GM12878 (cell line): ENCODE measurements at regions not wholly inside any gene's neighbourhood (a gene's known extent, or its start where the extent isn't known, plus 50 kb on each side); places are given as distances from the start of the nearest gene placed in this dataset.
"Not testable (repeated sequence)": the region's sequence is repeated elsewhere in the genome, so short reads cannot be mapped to it uniquely, and the experiment has no call there.

Experiments used
- ATAC-seq: fragments of 200-7000 bp; cut with Tn5 transposase; 3 replicates; pipeline ENCODE4 v1.9.1; 2020; ENCODE audit warnings: mild to moderate bottlenecking, moderate library complexity
- BruUV-seq: library from RNA; stranded (reverse); fragments of 400-500 nt; replicated peaks from 2 replicates; lab custom pipeline; 2021; lab: Mats Ljungman, UMichigan
- CTCF ChIA-PET: fragments of 300-600 bp; sonication (Branson Sonifier 250); formaldehyde crosslinking; extraction: SDS; loops from one replicate; lab custom pipeline; 2021; ENCODE audit warnings: inconsistent platforms; lab: Yijun Ruan, JAX
- POLR2A ChIA-PET: fragments of 350-600 bp; formaldehyde crosslinking; extraction: SDS; loops from one replicate; lab custom pipeline; 2021; ENCODE audit warnings: inconsistent platforms; lab: Charles Lee
- RAD21 ChIA-PET: fragments of 300-600 bp; sonication (Branson Sonifier 250); formaldehyde crosslinking; loops from one replicate; lab custom pipeline; 2023; ENCODE audit warnings: antibody characterized with exemption; ENCODE audit not compliant: unreplicated experiment; lab: Charles Lee
- SMC1A ChIA-PET: fragments of 300-600 bp; sonication (Branson Sonifier 250); formaldehyde crosslinking; loops from one replicate; lab custom pipeline; 2023; ENCODE audit not compliant: unreplicated experiment, uncharacterized antibody; lab: Charles Lee
- DNase-seq: peaks from one replicate; pipeline ENCODE4 v3.0.0-alpha.2; 2011; ENCODE audit warnings: low read depth, low spot score
- FAIRE-seq: peaks from 3 replicates; lab custom pipeline; 2011; peaks lifted over from hg19 to GRCh38; lab: Jason Lieb, UNC
- H2AFZ ChIP-seq: 2 replicates; pipeline ENCODE4 v1.6.0; 2011; ENCODE audit warnings: low read depth, low read length, control low read depth; ENCODE audit not compliant: control insufficient read depth
- H3K27ac ChIP-seq: 2 replicates; pipeline ENCODE4 v1.5.1; 2011; ENCODE audit warnings: control low read depth; ENCODE audit not compliant: control insufficient read depth, insufficient read depth
- H3K27me3 ChIP-seq, 2 experiments: replicated peaks in 1 of 2; 2 replicates each; pipeline versions ENCODE4 v1.6.0 to v1.6.1; 2011; ENCODE audit warnings: low read length in 1 of 2; ENCODE audit not compliant: control insufficient read depth in 2 of 2, insufficient read depth in 2 of 2
- H3K36me3 ChIP-seq, 2 experiments: 2 replicates each; pipeline ENCODE4 v1.5.1; 2011; ENCODE audit warnings: low read length in 1 of 2; ENCODE audit not compliant: control insufficient read depth in 2 of 2, insufficient read depth in 2 of 2
- H3K4me1 ChIP-seq: 2 replicates; pipeline ENCODE4 v1.6.1; 2011; ENCODE audit warnings: mild to moderate bottlenecking, low read length, moderate library complexity, mixed read lengths; ENCODE audit not compliant: control insufficient read depth, insufficient read depth
- H3K4me2 ChIP-seq: 2 replicates; pipeline ENCODE4 v1.6.0; 2011; ENCODE audit warnings: control low read depth; ENCODE audit not compliant: control insufficient read depth, insufficient read depth
- H3K4me3 ChIP-seq: fragments of 200-600 bp; sonication (generic); 2 replicates; pipeline ENCODE4 v1.5.1; 2016
- H3K79me2 ChIP-seq: 2 replicates; pipeline ENCODE4 v1.6.0; 2011; ENCODE audit warnings: low read length; ENCODE audit not compliant: control insufficient read depth, insufficient read depth
- H3K9ac ChIP-seq: 2 replicates; pipeline ENCODE4 v1.8.0; 2011; ENCODE audit warnings: low read length, control low read depth, mixed read lengths; ENCODE audit not compliant: control insufficient read depth, insufficient read depth
- H3K9me3 ChIP-seq: replicated peaks from 3 replicates; pipeline ENCODE4 v1.5.1; 2011; ENCODE audit warnings: mild to moderate bottlenecking, low read length; ENCODE audit not compliant: control insufficient read depth, insufficient read depth
- H4K20me1 ChIP-seq: 2 replicates; pipeline ENCODE4 v1.6.0; 2011; ENCODE audit not compliant: control insufficient read depth, insufficient read depth
- HDGF ChIP-seq: fragments of 450-650 bp; IDR thresholded peaks from 2 replicates; pipeline ENCODE4 v1.6.1; 2016; ENCODE audit warnings: antibody characterized with exemption
- PAX8 ChIP-seq: fragments of 450-650 bp; IDR thresholded peaks from 2 replicates; pipeline ENCODE4 v1.6.1; 2017; ENCODE audit warnings: mild to moderate bottlenecking, moderate library complexity
- WGBS: methylation state at CpG from one replicate; pipeline ENCODE4 v1.1.6; 2016; ENCODE audit warnings: low lambda C conversion rate; ENCODE audit not compliant: insufficient replicate concordance, insufficient coverage; ENCODE audit errors: missing lambda C conversion rate; 5-methylcytosine and 5-hydroxymethylcytosine counted together
- in situ Hi-C: fragments of 300-500 bp; cut with MboI; formaldehyde crosslinking; loops from 9 replicates; pipeline ENCODE4 v1.14.3; 2018; ENCODE audit warnings: mixed read lengths
- intact Hi-C: fragments of 100-400 bp; cut with micrococcal nuclease; formaldehyde crosslinking; loops from one replicate; pipeline ENCODE4 v1.14.2; 2022; ENCODE audit not compliant: unreplicated experiment
- TF ChIP-seq, protein P1 (sequence below): fragments of 450-650 bp; IDR thresholded peaks from 2 replicates; pipeline ENCODE4 v1.6.1; 2017; ENCODE audit warnings: borderline replicate concordance

DNA sequence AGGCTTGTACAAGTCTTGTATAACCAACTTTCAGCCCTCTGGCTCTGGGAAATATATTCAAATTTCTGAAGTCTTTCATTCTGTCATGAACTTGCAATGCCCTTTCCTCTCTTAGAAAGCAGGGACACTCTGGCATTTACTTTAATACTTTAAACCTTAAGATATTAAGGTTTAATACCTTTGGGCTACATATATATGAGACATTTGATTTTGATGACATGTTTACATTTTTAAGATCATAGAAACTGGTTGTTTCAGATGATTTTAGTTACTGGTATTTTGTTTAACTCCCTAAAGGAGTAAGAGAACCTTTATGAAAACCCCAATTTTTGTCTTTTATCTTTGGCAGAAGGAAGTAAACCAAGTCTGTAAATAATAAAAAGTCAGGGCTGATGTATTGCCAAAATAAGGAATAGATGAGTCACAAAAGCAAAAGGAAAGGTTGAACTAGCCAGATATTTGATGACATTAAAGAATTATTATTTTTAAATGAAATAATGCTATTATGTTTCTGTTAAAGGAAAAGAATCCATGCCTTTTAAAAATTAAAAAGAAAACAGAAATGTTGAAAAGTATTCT is 579.0 kb upstream of the CBLB start:
- Histone ChIP-seq H2AFZ (no peak overlapping the region), H3K4me1 (no peaks in the 10 kb centered on the region), H3K79me2 (no peaks in the 10 kb centered on the region), H3K4me3 (no peak overlapping the region), H3K27me3 (no peaks in the 10 kb centered on the region), H3K27ac (no peak overlapping the region), H3K9ac (no peak overlapping the region), H3K9me3 (peaks cover 2% of the 10 kb centered on the region; the same call in 1 of the 3 replicates), H3K4me2 (no peak overlapping the region), H3K36me3 (no peaks in the 10 kb centered on the region), H4K20me1 (no peaks in the 10 kb centered on the region)
- no TSS peak for BruUV-seq
- intact Hi-C loops, result no loop called here
- RAD21 ChIA-PET, result no interaction called here
- CTCF ChIA-PET, result no interaction called here
- DNase-seq, result no peak
- no peak for FAIRE-seq
- SMC1A ChIA-PET, result no interaction called here
- in situ Hi-C loops, result no loop called here
- TF ChIP-seq PAX8, result no peak
- TF ChIP-seq, protein P1, sequence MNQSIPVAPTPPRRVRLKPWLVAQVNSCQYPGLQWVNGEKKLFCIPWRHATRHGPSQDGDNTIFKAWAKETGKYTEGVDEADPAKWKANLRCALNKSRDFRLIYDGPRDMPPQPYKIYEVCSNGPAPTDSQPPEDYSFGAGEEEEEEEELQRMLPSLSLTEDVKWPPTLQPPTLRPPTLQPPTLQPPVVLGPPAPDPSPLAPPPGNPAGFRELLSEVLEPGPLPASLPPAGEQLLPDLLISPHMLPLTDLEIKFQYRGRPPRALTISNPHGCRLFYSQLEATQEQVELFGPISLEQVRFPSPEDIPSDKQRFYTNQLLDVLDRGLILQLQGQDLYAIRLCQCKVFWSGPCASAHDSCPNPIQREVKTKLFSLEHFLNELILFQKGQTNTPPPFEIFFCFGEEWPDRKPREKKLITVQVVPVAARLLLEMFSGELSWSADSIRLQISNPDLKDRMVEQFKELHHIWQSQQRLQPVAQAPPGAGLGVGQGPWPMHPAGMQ, result no peak
- TF ChIP-seq HDGF, result no peak
- no peak for ATAC-seq
- POLR2A ChIA-PET, result no interaction called here

DNA sequence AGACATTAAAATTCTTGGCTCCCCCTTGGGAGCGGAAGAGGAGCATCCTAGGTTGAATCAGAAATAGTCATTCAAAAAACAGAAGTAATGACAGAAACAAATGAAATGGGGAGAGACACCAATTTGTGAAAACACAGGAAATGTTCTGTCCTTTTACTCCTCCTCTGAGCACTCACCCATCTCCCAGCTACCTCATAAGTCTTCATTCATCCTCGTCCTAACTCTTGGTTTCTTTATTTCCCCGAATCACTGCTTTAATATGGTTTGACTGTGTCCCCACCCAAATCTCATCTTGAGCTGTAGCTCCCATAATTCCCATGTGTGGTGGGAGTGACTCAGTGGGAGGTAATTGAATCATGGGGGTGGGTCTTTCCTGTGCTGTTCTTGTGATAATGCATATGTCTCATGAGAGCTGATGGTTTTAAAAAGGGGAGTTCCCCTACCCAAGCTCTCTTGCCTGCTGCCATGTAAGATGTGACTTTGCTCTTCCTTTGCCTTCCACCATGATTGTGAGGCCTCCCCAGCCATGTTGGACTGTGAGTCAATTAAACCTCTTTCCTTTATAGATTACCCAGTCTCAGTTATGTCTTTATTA is 579.7 kb upstream of the CBLB start:
- H3K27me3 ChIP-seq, H3K36me3 ChIP-seq, H3K4me2 ChIP-seq, H3K9me3 ChIP-seq, FAIRE-seq, BruUV-seq, RAD21 ChIA-PET, H3K27ac ChIP-seq, H3K4me3 ChIP-seq, ATAC-seq, SMC1A ChIA-PET, H3K4me1 ChIP-seq, CTCF ChIA-PET, H4K20me1 ChIP-seq, H3K79me2 ChIP-seq, H3K9ac ChIP-seq, H2AFZ ChIP-seq, DNase-seq, in situ Hi-C loops, POLR2A ChIA-PET, intact Hi-C loops: not testable (repeated sequence)
- 64% methylated on average over 3 of the region's 3 CpGs for WGBS
